Activated naive CD8-positive, alpha-beta T cell (primary cell): ENCODE measurements at regions not wholly inside any gene's neighbourhood (a gene's known extent, or its start where the extent isn't known, plus 50 kb on each side); places are given as distances from the start of the nearest gene placed in this dataset.

Experiments
- H3K27ac Mint-ChIP-seq: one replicate; pipeline ENCODE4 v1.8.0; 2021; ENCODE audit warnings: mixed read lengths
- H3K27me3 Mint-ChIP-seq: one replicate; pipeline ENCODE4 v1.8.0; 2021; ENCODE audit warnings: mixed read lengths
- H3K36me3 Mint-ChIP-seq: one replicate; pipeline ENCODE4 v1.8.0; 2021; ENCODE audit warnings: mixed read lengths
- H3K4me1 Mint-ChIP-seq: one replicate; pipeline ENCODE4 v1.8.0; 2021; ENCODE audit warnings: low read depth, mixed read lengths
- H3K4me3 Mint-ChIP-seq: one replicate; pipeline ENCODE4 v1.8.0; 2021; ENCODE audit warnings: mild to moderate bottlenecking, mixed read lengths
- H3K9me3 Mint-ChIP-seq: one replicate; pipeline ENCODE4 v1.8.0; 2021; ENCODE audit warnings: low read depth, mixed read lengths

GRCh38 chr6:109237077-109237985 is 142.0 kb downstream of the CEP57L1 start:
- H3K27me3 Mint-ChIP-seq: no peaks in the 10 kb centered on the region
- peaks cover 14% of the 10 kb centered on the region for H3K4me1 Mint-ChIP-seq
- peaks cover 3% of the 10 kb centered on the region for H3K36me3 Mint-ChIP-seq
- peak overlapping the region; percentile 38 for H3K4me3 Mint-ChIP-seq
- peaks cover 4% of the 10 kb centered on the region for H3K9me3 Mint-ChIP-seq
- H3K27ac Mint-ChIP-seq: peak overlapping the region; percentile 41

GRCh38 chr6:109236115-109237076 is 141.1 kb downstream of the CEP57L1 start:
- Mint-ChIP-seq H3K27ac (peak overlapping the region; percentile 67), H3K9me3 (peaks cover 4% of the 10 kb centered on the region), H3K4me3 (peak overlapping the region; percentile 53)

GRCh38 chr6:109235481-109236038 is 140.3 kb downstream of the CEP57L1 start:
- Mint-ChIP-seq H3K4me3 (no peak overlapping the region), H3K27me3 (no peaks in the 10 kb centered on the region), H3K4me1 (peaks cover 14% of the 10 kb centered on the region), H3K9me3 (peaks cover 4% of the 10 kb centered on the region), H3K27ac (no peak overlapping the region), H3K36me3 (peaks cover 7% of the 10 kb centered on the region)

More at GRCh38 chr6:109236115-109237076, 141.1 kb downstream of the CEP57L1 start:
- H3K27me3 Mint-ChIP-seq: no peaks in the 10 kb centered on the region
- H3K4me1 Mint-ChIP-seq: peaks cover 14% of the 10 kb centered on the region
- H3K36me3 Mint-ChIP-seq: peaks cover 7% of the 10 kb centered on the region

DNA sequence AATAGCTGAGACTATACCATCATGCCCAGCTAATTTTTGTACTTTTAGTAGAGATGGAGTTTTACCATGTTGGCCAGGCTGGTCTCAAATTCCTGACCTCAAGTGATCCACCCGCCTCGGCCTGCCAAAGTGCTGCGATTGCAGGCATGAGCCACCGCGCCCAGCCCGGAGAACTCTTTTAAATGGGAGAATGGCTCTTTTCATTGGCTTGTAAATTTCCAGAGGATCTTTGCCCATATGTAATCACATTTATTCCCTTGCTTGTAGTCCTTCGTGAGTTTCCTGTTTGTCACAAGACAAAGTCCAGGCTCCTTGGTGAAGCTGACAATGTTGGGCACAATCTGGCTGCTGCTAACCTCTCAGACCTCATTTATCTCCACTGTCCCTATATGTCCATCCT is 135.1 kb downstream of the CEP57L1 start:
- Mint-ChIP-seq H3K9me3 (peaks cover 4% of the 10 kb centered on the region), H3K36me3 (peaks cover 7% of the 10 kb centered on the region), H3K4me1 (no peaks in the 10 kb centered on the region), H3K27me3 (no peaks in the 10 kb centered on the region), H3K27ac (no peak overlapping the region), H3K4me3 (no peak overlapping the region)

GRCh38 chr6:109229536-109229935 is 134.2 kb downstream of the CEP57L1 start:
- Mint-ChIP-seq H3K27me3 (no peaks in the 10 kb centered on the region), H3K27ac (no peak overlapping the region), H3K4me1 (peaks cover 6% of the 10 kb centered on the region)

GRCh38 chr6:109227646-109228045 is 132.3 kb downstream of the CEP57L1 start:
- Mint-ChIP-seq H3K4me1 (peaks cover 13% of the 10 kb centered on the region), H3K27me3 (no peaks in the 10 kb centered on the region), H3K4me3 (no peak overlapping the region), H3K27ac (no peak overlapping the region), H3K36me3 (peaks cover 5% of the 10 kb centered on the region), H3K9me3 (no peaks in the 10 kb centered on the region)

More at GRCh38 chr6:109229536-109229935, 134.2 kb downstream of the CEP57L1 start:
- Mint-ChIP-seq H3K4me3 (no peak overlapping the region), H3K36me3 (peaks cover 6% of the 10 kb centered on the region), H3K9me3 (peaks cover 2% of the 10 kb centered on the region)

GRCh38 chr6:109226353-109226752 is 131.0 kb downstream of the CEP57L1 start:
- Mint-ChIP-seq H3K9me3 (no peaks in the 10 kb centered on the region), H3K36me3 (no peaks in the 10 kb centered on the region), H3K4me3 (no peak overlapping the region), H3K4me1 (peaks cover 18% of the 10 kb centered on the region), H3K27ac (no peak overlapping the region), H3K27me3 (no peaks in the 10 kb centered on the region)

DNA sequence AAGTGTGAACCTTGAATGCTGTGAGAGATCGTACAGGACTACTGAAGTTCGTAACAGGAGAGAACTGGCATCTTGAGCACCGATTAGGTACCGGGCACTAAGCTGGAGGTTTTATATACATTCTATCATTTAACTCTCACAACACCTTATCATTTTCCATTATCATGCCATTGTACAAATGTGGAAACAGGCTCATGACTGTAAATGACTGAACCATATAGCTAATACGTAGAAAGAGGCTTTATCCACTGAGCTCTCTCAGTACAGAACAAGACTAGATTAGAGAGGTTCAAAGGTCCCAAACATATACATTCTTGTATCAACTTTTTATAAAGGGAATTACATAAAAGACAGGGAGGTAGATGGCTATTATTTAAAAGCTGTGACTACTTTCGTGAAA is 130.6 kb downstream of the CEP57L1 start:
- Mint-ChIP-seq H3K27me3 (no peaks in the 10 kb centered on the region), H3K27ac (no peak overlapping the region), H3K4me1 (peaks cover 20% of the 10 kb centered on the region), H3K4me3 (no peak overlapping the region), H3K9me3 (no peaks in the 10 kb centered on the region), H3K36me3 (no peaks in the 10 kb centered on the region)

- Mint-ChIP-seq H3K4me3 (no peak overlapping the region), H3K27ac (no peak overlapping the region), H3K4me1 (peaks cover 27% of the 10 kb centered on the region), H3K9me3 (no peaks in the 10 kb centered on the region), H3K27me3 (no peaks in the 10 kb centered on the region), H3K36me3 (no peaks in the 10 kb centered on the region)
Measured at GRCh38 chr6:109224994-109225393, 129.7 kb downstream of the CEP57L1 start.

DNA sequence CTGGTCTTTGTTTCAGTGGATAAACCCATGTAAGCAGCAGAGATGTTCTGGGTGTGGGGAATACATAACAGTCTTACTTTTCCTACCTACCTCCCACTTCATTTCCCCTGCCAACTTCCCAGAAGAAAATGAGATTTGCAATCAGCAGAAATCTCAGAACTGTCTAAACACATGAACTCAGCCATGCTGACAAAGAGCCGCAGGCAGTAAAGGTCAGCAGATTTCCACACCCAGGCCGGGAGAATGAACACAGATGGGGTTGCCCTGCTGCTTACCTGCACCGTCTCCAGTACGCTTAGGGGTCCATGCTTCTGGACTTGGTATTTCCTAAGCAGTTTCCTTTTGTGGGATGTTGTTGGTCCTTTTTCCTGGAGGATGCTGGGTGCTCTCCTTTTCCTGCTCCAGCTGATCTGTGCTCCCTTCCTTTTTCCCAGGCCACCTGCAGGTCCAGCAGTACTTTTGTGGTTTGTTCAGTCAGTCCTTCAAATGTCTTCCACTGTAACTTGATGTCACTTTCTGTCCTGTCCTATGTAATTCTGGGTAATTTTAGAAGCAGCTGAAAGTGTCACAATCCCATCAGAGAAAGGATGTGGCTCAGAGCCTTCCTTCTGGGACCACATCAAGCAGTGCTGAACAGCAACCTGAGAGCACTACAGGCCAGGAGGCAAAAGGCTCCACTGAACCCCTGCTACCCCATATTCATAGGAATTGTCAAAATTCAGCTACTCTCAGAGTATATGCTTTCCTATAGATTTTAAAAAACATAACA is 129.0 kb downstream of the CEP57L1 start:
- no peaks in the 10 kb centered on the region for H3K9me3 Mint-ChIP-seq
- H3K27me3 Mint-ChIP-seq: no peaks in the 10 kb centered on the region
- H3K36me3 Mint-ChIP-seq: no peaks in the 10 kb centered on the region
- peaks cover 27% of the 10 kb centered on the region for H3K4me1 Mint-ChIP-seq
- H3K4me3 Mint-ChIP-seq: no peak overlapping the region
- H3K27ac Mint-ChIP-seq: no peak overlapping the region

DNA sequence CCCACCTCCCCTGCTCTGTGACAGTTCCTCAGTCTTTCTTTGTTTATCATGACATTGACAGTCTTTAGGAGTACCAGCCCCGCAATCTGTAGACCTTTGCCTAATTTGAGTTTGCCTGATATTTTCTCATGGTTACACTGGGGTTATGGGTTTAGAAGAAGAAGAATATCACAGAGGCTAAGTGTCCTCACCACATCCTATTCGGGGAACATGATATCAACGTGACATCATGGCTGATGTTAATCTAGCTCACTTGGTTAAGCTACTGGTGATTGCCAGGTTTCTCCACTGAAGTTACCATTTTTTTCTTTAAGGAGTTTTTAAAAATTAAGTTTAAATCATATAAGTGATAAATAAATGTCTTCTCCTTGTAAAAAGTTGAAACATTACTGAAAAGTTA is 127.5 kb downstream of the CEP57L1 start:
- Mint-ChIP-seq H3K4me3 (no peak overlapping the region), H3K36me3 (peaks cover 3% of the 10 kb centered on the region), H3K27me3 (no peaks in the 10 kb centered on the region), H3K27ac (peak overlapping the region; percentile 18), H3K4me1 (peaks cover 27% of the 10 kb centered on the region), H3K9me3 (no peaks in the 10 kb centered on the region)

DNA sequence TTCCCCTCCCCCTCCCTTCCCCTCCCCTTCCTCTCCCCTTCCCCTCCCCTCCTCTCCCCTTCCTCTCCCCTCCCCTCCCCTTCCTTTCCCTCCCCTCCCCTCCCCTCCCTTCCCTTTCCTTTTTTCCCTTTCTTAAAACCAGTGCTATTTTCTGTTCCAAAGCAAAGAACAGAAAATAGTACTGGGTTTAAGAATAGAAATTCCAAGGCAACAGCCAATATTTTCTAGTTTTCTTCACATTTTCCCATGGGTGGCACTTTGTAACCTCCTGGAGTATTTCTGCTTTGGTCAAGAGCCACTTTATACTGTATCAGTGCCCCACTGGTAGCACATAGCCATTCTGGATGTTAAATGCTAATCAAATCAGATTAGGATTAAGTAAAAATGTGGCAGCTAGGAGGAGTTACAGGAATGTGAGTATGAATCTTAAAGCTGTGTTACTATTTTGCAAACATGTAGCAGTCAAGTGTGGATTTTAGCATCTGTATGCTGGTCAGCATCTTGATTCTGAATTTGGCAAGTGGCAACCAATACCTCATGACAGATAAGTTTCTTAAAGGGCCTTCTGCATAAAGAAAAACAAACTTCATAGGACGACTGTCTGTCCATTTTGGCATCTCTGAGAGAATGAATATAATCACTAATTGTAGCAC is 126.4 kb downstream of the CEP57L1 start:
- Mint-ChIP-seq H3K9me3 (no peaks in the 10 kb centered on the region), H3K36me3 (peaks cover 6% of the 10 kb centered on the region), H3K27me3 (peaks cover 6% of the 10 kb centered on the region), H3K27ac (no peak overlapping the region), H3K4me3 (no peak overlapping the region), H3K4me1 (peaks cover 27% of the 10 kb centered on the region)
